ENCODE measurements at regions not wholly inside any gene's neighbourhood (a gene's known extent, or its start where the extent isn't known, plus 50 kb on each side); places are given as distances from the start of the nearest gene placed in this dataset.

- Mint-ChIP-seq H3K36me3 (no peaks in the 10 kb centered on the region), H3K27me3 (peaks cover 2 to 6% of the 10 kb centered on the region in 2 donors), H3K9me3 (no peaks in the 10 kb centered on the region), H3K27ac (no peak overlapping the region), H3K4me3 (no peak overlapping the region), H3K4me1 (no peaks in the 10 kb centered on the region)
- Histone ChIP-seq H3K4me1 (ENCODE audit: insufficient read depth, low read length) (no peaks in the 10 kb centered on the region), H3K27ac (ENCODE audit: low read depth, low read length) (no peak overlapping the region), H3K27me3 (ENCODE audit: insufficient read depth, low read length) (no peaks in the 10 kb centered on the region), H3K9me3 (ENCODE audit: control insufficient read depth in 1 of 2, low read length in 2 of 2) (no peaks in the 10 kb centered on the region), H3K36me3 (ENCODE audit: insufficient read depth, low read length) (no peaks in the 10 kb centered on the region), H3K4me3 (ENCODE audit: low read length in 2 of 2) (no peak overlapping the region)
- no peak for DNase-seq
- intact Hi-C loops (cut with micrococcal nuclease) = no loop called here
- POLR2A ChIA-PET (ENCODE audit: partially characterized antibody) = no interaction called here
- CTCF ChIA-PET (ENCODE audit: partially characterized antibody) = no interaction called here
Measured at GRCh38 chr3:170728181-170728580, 141.8 kb downstream of the RPL22L1 start.

GRCh38 chr3:170727754-170728153, 141.9 kb upstream of the SLC7A14 start:
- no peaks in the 10 kb centered on the region for H3K9me3 ChIP-seq (ENCODE audit: control insufficient read depth in 1 of 2, low read length in 2 of 2)
- intact Hi-C loops (cut with micrococcal nuclease) = no loop called here
- H3K4me1 Mint-ChIP-seq = no peaks in the 10 kb centered on the region
- no peaks in the 10 kb centered on the region for H3K9me3 Mint-ChIP-seq
- no peak overlapping the region for H3K4me3 ChIP-seq (ENCODE audit: low read length in 2 of 2)
- H3K27me3 ChIP-seq (ENCODE audit: insufficient read depth, low read length) = no peaks in the 10 kb centered on the region
- no peak overlapping the region for H3K27ac Mint-ChIP-seq
- H3K4me1 ChIP-seq (ENCODE audit: insufficient read depth, low read length) = no peaks in the 10 kb centered on the region
- ChIA-PET CTCF (ENCODE audit: partially characterized antibody) (no interaction called here), POLR2A (ENCODE audit: partially characterized antibody) (no interaction called here)
- H3K27me3 Mint-ChIP-seq = peaks cover 2 to 6% of the 10 kb centered on the region in 2 donors
- no peaks in the 10 kb centered on the region for H3K36me3 Mint-ChIP-seq
- no peaks in the 10 kb centered on the region for H3K36me3 ChIP-seq (ENCODE audit: insufficient read depth, low read length)
- no peak for DNase-seq
- H3K27ac ChIP-seq (ENCODE audit: low read depth, low read length) = no peak overlapping the region
- H3K4me3 Mint-ChIP-seq = no peak overlapping the region

GRCh38 chr3:170726976-170727661, 141.2 kb upstream of the SLC7A14 start:
- Mint-ChIP-seq H3K9me3 (no peaks in the 10 kb centered on the region), H3K4me1 (no peaks in the 10 kb centered on the region), H3K27ac (no peak overlapping the region), H3K27me3 (peaks cover 2 to 6% of the 10 kb centered on the region in 2 donors), H3K4me3 (no peak overlapping the region), H3K36me3 (no peaks in the 10 kb centered on the region)
- POLR2A ChIA-PET (ENCODE audit: partially characterized antibody) = no interaction called here
- Histone ChIP-seq H3K27ac (ENCODE audit: low read depth, low read length) (no peak overlapping the region), H3K9me3 (ENCODE audit: control insufficient read depth in 1 of 2, low read length in 2 of 2) (no peaks in the 10 kb centered on the region), H3K4me1 (ENCODE audit: insufficient read depth, low read length) (no peaks in the 10 kb centered on the region), H3K4me3 (ENCODE audit: low read length in 2 of 2) (no peak overlapping the region), H3K36me3 (ENCODE audit: insufficient read depth, low read length) (no peaks in the 10 kb centered on the region), H3K27me3 (ENCODE audit: insufficient read depth, low read length) (no peaks in the 10 kb centered on the region)
- intact Hi-C loops (cut with micrococcal nuclease) = no loop called here
- CTCF ChIA-PET (ENCODE audit: partially characterized antibody) = no interaction called here
- DNase-seq = no peak

GRCh38 chr3:170725285-170725731, 139.4 kb upstream of the SLC7A14 start:
- intact Hi-C loops (cut with micrococcal nuclease) = no loop called here
- no peaks in the 10 kb centered on the region for H3K36me3 ChIP-seq (ENCODE audit: insufficient read depth, low read length)
- no peak overlapping the region for H3K27ac ChIP-seq (ENCODE audit: low read depth, low read length)
- no peak overlapping the region for H3K27ac Mint-ChIP-seq
- CTCF ChIA-PET (ENCODE audit: partially characterized antibody) = no interaction called here
- H3K9me3 Mint-ChIP-seq = no peaks in the 10 kb centered on the region
- POLR2A ChIA-PET (ENCODE audit: partially characterized antibody) = no interaction called here
- no peaks in the 10 kb centered on the region for H3K4me1 ChIP-seq (ENCODE audit: insufficient read depth, low read length)
- no peak overlapping the region for H3K4me3 ChIP-seq (ENCODE audit: low read length in 2 of 2)
- no peak overlapping the region for H3K4me3 Mint-ChIP-seq
- H3K4me1 Mint-ChIP-seq = no peaks in the 10 kb centered on the region
- H3K27me3 Mint-ChIP-seq = peaks cover 2 to 3% of the 10 kb centered on the region in 2 donors
- no peaks in the 10 kb centered on the region for H3K9me3 ChIP-seq (ENCODE audit: control insufficient read depth in 1 of 2, low read length in 2 of 2)
- no peak for DNase-seq
- H3K27me3 ChIP-seq (ENCODE audit: insufficient read depth, low read length) = no peaks in the 10 kb centered on the region
- H3K36me3 Mint-ChIP-seq = no peaks in the 10 kb centered on the region

GRCh38 chr3:170724599-170725280, 138.9 kb upstream of the SLC7A14 start:
- Mint-ChIP-seq H3K27ac (no peak overlapping the region), H3K4me3 (no peak overlapping the region), H3K4me1 (no peaks in the 10 kb centered on the region), H3K27me3 (peaks cover 0 to 2% of the 10 kb centered on the region in 2 donors), H3K9me3 (no peaks in the 10 kb centered on the region), H3K36me3 (no peaks in the 10 kb centered on the region)
- Histone ChIP-seq H3K4me3 (ENCODE audit: low read length in 2 of 2) (no peak overlapping the region), H3K36me3 (ENCODE audit: insufficient read depth, low read length) (no peaks in the 10 kb centered on the region), H3K27ac (ENCODE audit: low read depth, low read length) (no peak overlapping the region), H3K9me3 (ENCODE audit: control insufficient read depth in 1 of 2, low read length in 2 of 2) (no peaks in the 10 kb centered on the region), H3K27me3 (ENCODE audit: insufficient read depth, low read length) (no peaks in the 10 kb centered on the region), H3K4me1 (ENCODE audit: insufficient read depth, low read length) (no peaks in the 10 kb centered on the region)
- intact Hi-C loops (cut with micrococcal nuclease) = no loop called here
- no peak for DNase-seq
- ChIA-PET POLR2A (ENCODE audit: partially characterized antibody) (no interaction called here), CTCF (ENCODE audit: partially characterized antibody) (no interaction called here)

GRCh38 chr3:170723241-170723640, 137.4 kb upstream of the SLC7A14 start:
- H3K4me3 ChIP-seq (ENCODE audit: low read length in 2 of 2) = no peak overlapping the region
- CTCF ChIA-PET (ENCODE audit: partially characterized antibody) = no interaction called here
- no peaks in the 10 kb centered on the region for H3K9me3 ChIP-seq (ENCODE audit: control insufficient read depth in 1 of 2, low read length in 2 of 2)
- intact Hi-C loops (cut with micrococcal nuclease) = no loop called here
- Mint-ChIP-seq H3K9me3 (peaks cover 0 to 11% (median 4%) of the 10 kb centered on the region in 8 donors), H3K27me3 (peaks cover 3 to 6% of the 10 kb centered on the region in 2 donors), H3K36me3 (no peaks in the 10 kb centered on the region), H3K4me3 (no peak overlapping the region), H3K4me1 (no peaks in the 10 kb centered on the region), H3K27ac (no peak overlapping the region)
- no peaks in the 10 kb centered on the region for H3K27me3 ChIP-seq (ENCODE audit: insufficient read depth, low read length)
- POLR2A ChIA-PET (ENCODE audit: partially characterized antibody) = no interaction called here
- H3K4me1 ChIP-seq (ENCODE audit: insufficient read depth, low read length) = no peaks in the 10 kb centered on the region
- DNase-seq = no peak
- no peak overlapping the region for H3K27ac ChIP-seq (ENCODE audit: low read depth, low read length)
- H3K36me3 ChIP-seq (ENCODE audit: insufficient read depth, low read length) = no peaks in the 10 kb centered on the region

GRCh38 chr3:170721563-170721962, 135.7 kb upstream of the SLC7A14 start:
- ChIA-PET POLR2A (ENCODE audit: partially characterized antibody) (no interaction called here), CTCF (ENCODE audit: partially characterized antibody) (no interaction called here)
- no peaks in the 10 kb centered on the region for H3K36me3 Mint-ChIP-seq
- Histone ChIP-seq H3K4me1 (ENCODE audit: insufficient read depth, low read length) (no peaks in the 10 kb centered on the region), H3K27me3 (ENCODE audit: insufficient read depth, low read length) (no peaks in the 10 kb centered on the region), H3K4me3 (ENCODE audit: low read length in 2 of 2) (no peak overlapping the region), H3K9me3 (ENCODE audit: control insufficient read depth in 1 of 2, low read length in 2 of 2) (no peaks in the 10 kb centered on the region), H3K27ac (ENCODE audit: low read depth, low read length) (no peak overlapping the region), H3K36me3 (ENCODE audit: insufficient read depth, low read length) (no peaks in the 10 kb centered on the region)
- H3K9me3 Mint-ChIP-seq = peaks cover 0 to 11% (median 4%) of the 10 kb centered on the region in 8 donors
- H3K4me1 Mint-ChIP-seq = no peaks in the 10 kb centered on the region
- intact Hi-C loops (cut with micrococcal nuclease) = no loop called here
- peaks cover 6 to 11% of the 10 kb centered on the region in 2 donors for H3K27me3 Mint-ChIP-seq
- H3K27ac Mint-ChIP-seq = no peak overlapping the region
- no peak for DNase-seq
- no peak overlapping the region for H3K4me3 Mint-ChIP-seq

Data from CD4-positive, alpha-beta memory T cell (primary cell).